AML-193 (cell line): ENCODE measurements at regions not wholly inside any gene's neighbourhood (a gene's known extent, or its start where the extent isn't known, plus 50 kb on each side); places are given as distances from the start of the nearest gene placed in this dataset.

ENCODE experiments used
- DNase-seq, 2 experiments: peaks; one replicate each; lab custom pipeline; 2025; lab: John Stamatoyannopoulos, UW

DNA sequence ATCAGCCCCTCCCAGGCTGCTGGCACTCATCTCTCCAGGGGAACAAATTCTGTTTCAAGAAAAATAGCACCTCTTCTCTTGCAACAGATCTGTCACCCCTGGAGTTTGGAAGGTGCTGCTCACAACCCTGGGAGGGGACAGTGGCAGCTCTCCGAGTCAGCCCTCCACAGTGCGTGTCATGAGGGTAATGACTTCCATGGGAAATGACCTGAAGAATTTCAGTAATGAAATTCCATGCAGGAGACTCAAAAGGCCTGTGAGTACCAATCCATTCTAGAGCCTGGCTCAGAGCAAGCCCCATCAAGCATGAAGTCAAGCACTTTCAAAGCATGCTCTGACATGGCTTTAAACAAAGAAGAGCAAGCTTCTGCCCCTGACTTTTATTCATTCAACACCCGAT, 276.3 kb upstream of the PARD3B start:
- DNase-seq, result no peak

DNA sequence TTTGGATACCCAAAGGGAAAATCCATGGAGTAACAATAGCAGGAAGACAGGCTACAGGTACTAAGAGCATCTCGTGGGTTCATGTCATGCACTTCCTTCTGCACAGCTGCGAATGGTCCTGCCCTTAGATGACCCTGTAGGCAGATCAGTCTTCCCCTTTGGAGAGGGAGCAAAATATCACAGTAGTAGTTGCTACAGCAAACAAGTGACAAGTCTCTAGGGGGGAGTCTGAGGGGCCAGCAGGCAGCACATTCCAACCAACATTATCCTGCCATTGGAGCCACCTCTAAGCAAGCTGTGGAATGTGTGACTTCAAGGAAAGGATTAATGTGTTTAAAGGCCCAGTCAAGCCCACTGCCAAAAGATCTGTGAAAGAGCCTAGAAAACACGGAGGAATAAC, 273.2 kb upstream of the PARD3B start:
- no peak for DNase-seq

GRCh38 chr2:204272610-204273287, 272.5 kb upstream of the PARD3B start:
- no peak for DNase-seq

DNA sequence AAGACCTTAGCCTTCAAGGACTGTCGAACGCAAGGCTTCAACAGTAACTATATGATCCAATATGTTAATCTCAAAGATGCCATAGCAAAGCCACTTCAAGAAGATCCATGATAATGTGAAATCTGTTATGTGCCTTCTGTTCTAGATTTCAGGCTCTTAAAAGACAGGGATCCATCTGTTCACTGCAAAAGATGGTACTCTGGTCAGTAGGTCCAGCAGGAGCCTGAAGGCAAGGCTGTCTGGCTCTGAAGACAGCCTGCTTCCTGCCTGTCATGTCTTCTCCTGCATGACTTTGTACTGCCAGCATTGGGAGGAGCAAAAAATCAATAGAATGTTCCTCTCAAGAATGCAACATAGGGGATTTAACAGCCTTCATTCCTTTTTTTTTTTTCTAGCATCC, 270.8 kb upstream of the PARD3B start:
- DNase-seq, result no peak

- no peak for DNase-seq
Measured at GRCh38 chr2:204274991-204275390, 270.3 kb upstream of the PARD3B start.

DNA sequence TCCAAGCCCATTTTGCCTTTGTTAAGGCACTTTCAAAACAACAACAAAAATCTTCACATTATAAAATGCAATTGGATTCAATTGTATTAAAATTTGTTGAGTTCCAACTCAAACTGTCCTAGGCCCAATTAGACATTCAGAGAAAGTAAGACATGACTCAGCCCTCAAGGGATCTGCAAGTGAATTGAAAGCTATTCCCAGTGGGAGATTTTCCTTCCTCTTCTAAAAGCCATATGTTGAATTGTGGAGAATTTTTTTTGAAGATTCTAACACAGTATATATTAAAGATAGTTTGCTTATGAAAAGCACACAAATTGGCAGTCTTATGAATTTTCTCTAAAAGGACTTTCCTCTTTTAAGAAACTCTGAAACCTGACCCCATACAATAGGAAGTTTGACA, 268.0 kb upstream of the PARD3B start:
- no peak for DNase-seq

DNA sequence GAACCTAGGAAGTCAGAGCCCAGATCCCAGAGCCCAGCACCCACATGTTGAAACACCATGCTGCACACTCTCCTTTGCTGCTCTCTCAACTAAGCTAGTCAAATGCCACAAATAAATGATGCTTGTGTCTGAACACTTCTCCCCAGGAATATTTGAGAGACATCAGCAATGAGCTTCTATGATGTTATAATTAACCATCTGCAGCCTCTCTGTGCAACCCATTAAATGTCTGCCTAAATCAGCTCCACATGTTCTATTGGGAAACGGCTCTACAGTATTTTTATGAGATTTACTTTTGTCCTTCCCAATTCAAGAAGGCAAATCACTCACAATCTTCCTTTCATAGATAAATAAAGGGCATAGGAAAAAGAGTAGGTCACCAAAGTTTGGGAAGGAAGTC, 266.8 kb upstream of the PARD3B start:
- DNase-seq, result no peak

DNA sequence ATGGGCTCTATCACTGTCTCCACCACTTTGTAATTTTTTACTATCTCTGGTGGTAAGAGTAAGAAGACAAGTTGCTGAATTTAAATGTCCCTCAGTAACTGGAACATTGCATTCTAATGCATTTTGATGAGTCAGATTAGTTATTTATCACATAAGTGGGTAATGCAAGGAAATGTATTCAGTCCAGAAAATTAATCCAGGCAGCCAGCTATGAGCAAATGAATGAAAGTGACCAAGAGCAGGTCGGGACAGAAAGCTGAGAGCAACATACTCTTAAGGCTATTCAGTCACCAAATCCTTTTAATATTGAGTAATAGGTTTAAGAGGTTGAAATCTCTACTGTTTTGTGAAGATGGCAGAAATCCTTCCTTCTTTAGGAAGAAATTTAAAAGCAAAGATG, 265.5 kb upstream of the PARD3B start:
- no peak for DNase-seq

DNA sequence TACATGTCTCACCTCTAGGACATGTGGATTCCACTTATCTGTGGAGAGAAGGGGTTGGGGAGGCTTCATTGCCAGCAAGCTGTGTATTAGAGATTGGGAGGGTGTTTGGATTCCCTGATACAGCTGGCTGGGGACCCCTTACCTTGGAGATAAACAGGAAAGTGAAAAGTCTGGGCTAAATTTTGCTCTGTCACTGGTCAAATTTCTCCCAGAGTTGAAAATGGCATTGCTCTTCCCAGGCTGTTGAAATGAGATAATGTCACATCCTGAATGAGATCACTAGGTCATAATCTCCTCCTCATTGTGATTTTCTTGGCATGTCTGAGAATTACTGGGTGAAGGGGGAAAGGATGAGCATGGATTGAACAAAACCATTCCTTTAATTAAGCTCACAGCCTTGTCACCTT, 265.0 kb upstream of the PARD3B start:
- no peak for DNase-seq

DNA sequence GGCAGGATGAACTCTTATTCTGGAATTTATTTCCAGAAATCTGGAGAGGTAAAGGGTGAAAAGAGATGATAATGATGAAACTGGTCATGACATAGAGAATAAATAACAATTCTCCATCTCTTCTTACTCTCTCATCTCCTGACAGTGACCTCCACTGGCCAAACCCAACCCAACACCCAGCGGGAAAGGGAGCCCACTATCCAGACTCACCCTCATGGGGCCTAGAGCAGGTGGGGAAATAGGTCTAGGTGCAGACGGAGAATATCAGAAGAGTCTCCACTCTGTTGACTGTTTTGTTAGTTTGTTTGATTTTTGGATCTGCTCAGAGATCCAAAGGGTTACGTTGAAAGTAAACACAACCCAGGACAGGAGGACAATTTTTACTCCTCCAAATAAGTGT, 263.2 kb upstream of the PARD3B start:
- DNase-seq, result no peak

DNA sequence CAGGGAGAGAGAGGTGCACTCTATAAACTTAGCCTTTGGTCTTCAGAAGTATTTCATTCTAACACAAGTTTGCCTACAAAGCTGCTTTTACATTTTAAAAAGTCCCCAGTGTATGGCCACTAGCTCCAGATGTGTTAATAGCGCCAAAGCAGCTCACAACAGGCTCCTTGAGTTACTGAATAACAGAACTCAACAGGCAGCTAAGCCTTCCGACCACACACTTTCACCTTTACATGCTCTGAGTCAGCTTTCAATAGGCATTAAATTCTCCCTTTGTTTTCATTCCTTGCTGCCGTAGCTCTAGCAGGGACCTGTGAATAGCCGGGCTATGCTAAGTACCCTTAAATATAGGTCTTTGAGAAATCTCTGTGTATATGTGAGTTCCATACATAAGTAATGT, 262.8 kb upstream of the PARD3B start:
- DNase-seq, result no peak

DNA sequence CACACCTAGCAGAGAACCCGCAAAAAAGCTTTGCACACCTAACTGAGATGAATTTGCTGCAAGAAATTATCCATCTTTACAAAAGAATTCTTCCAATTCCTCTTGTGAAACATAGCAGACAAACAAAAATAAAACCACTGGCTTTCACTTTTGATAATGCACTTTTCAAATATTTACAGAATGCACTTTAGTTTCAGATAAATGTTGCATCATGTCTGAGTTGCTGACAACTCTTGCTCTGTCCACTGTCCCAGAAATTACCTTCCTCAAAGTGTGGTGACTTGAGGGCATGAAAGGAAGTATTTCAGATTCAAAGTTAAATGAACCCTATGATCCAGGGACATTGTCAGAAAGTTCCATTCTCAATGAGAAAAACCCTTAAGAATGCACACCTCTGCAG, 256.2 kb upstream of the PARD3B start:
- no peak for DNase-seq

DNA sequence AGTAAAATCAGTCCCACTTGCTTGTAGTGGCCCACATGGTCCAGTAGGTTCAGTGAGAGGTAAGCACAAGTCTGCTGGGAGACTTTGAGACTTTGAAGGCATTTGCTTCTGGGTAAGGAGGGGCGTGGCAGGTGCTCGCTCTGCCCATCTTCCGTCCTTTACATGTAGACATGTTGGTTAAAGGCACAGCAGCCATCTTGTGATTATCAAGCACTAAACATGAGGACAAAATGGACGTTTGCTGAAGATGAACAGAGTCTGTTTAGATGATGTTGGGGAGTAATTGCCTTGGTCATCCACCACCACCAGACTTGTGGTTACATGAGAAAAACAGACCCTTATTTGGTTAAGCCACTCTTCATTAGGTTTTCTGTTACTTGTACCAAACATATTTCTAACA, 252.8 kb upstream of the PARD3B start:
- no peak for DNase-seq

DNA sequence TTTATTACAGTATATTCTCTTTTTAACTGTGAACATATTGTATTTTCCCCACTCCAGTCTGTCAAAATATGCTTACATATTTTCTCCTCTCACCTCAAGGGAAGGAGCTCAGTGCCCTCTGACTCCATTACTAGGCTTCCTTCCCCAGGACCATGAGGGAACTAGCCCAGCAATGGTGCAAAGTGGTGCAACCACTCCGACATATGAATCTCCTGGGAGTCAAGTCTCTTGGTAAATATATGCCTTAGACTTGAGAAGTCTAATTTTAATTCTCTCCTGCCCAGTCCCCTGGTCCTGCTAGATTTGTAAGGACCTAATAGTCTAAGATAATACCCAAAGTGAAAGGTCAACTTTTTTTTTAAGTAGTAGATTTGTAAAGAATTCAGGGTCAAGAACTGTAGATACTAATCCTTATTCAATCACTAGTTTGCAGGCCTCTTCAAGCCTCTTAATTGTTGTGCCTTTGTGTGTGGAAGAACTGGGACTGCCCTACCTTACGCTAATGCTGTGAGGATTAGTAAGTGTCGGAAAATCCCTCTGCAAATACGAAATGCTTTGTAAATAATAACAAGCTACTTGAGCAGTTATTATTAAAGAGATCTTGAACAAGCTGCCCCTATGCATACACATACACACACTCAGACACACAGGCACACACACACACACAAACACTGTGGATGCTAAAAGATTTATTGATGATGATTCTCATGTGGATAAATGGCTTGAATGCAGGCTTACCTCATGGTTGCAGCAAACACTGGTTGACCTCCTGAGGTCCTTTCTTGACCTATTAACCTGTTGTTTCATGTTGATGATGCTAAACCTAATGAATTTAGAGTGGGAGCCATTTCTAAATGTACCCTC, 251.2 kb upstream of the PARD3B start:
- DNase-seq, result no peak

DNA sequence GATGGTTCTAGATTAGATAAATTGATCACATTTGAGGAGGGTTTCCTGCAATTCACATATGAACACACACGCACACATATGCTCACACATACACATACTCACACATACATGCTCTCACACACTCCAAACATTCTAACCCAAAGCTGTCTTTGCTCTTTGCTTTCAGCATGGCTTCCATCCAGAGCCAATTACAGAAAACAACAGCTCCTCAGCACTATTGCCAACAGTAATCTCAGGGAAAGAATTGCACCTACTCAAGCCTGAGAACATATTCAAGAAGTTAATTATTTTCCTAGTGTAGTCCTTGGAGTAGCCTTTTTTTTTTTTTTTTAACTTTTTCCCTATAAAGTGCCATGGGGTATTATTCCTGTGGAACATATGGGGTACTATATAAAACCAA, 246.9 kb upstream of the PARD3B start:
- no peak for DNase-seq

GRCh38 chr2:204299766-204300165, 245.5 kb upstream of the PARD3B start:
- no peak for DNase-seq

DNA sequence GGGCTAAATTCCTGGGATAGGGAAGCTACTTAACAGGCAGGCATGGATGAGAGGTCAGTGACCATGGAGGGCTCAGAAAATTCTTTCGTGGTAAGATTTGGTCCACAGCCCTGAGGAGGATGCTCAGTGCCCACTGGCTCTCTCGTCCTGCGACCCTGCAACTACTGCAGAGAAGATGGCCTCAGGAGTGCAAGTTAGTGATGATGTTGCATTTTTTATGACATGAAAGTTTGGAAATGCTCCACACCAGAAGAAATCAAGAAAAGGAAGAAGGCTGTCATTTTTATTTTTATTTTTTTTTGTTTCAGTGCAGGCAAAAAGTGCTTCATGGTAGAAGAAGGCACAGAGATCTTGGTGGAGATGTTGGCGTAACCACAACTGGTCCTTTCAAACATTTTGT, 238.6 kb upstream of the PARD3B start:
- DNase-seq, result no peak

GRCh38 chr2:204312105-204312504, 233.2 kb upstream of the PARD3B start:
- DNase-seq, result no peak

GRCh38 chr2:204313256-204313655, 232.0 kb upstream of the PARD3B start:
- no peak for DNase-seq

DNA sequence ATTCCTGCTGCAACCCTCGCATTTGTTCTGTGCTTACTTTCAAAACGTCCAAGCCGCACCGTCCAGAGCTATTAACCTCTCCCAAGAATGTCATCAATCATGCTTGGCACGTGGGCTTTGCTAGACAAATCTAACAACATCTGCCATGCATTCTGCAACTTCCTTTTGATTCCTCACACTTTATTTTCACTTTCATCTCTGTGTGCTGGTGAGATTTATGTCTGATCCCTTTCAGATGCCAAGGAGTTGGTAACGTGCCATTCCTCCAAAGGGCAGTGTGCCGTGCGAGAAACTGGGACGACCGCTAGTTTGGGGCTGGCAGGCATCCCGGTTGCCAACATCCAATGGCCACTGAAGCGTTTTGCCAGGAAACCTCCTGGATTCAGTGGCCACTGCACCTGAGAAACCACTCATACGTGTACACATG, 230.0 kb upstream of the PARD3B start:
- DNase-seq, result no peak

- no peak for DNase-seq
Measured at GRCh38 chr2:204317640-204318039, 227.6 kb upstream of the PARD3B start.

DNA sequence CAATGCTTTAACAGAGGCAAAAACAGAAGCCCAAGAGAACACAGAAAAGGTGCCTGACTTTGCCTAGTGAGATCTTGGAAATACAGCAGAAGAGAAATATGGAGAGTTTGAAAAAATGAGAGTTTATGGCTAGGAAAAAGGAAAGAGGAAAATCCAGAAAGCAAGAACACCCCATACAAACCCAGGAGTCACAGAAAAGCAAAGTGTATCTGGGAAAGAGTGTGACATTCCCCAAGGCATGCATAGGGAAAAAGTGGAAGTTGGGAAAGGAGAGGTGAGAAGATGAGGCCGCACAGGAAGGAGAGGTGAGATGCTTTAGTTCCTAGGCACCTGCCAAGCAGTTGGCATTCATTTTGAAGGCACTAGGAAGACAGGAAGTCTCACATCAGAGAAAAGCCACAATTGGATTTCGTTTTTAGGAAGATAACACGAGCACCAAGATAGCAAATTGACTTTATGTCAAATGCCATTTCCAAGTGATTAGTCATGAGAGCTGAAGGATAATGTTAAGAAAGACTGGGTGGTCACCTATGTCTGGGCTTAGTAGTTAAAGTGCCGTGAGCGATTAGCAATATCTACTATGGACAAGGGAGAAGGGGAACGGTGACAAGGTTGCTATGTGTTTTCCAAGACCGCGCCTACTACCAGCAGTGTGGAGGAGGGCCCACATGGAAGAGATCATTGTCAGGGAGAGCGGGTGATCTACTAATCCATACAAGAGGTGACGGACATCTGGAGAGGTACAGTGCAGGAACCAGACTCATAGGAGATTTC, 224.1 kb upstream of the PARD3B start:
- DNase-seq, result no peak
